WTC11 (cell line): ENCODE measurements at regions not wholly inside any gene's neighbourhood (a gene's known extent, or its start where the extent isn't known, plus 50 kb on each side); places are given as distances from the start of the nearest gene placed in this dataset.

ENCODE experiments used
- ATAC-seq: fragments of 200-7000 bp; cut with Tn5 transposase; 2 replicates; pipeline ENCODE4 v1.10.0; 2021; ENCODE audit warnings: mild to moderate bottlenecking, moderate library complexity
- CTCF ChIA-PET: fragments of 300-600 bp; sonication (Branson Sonifier 250); formaldehyde crosslinking; loops from one replicate; lab custom pipeline; 2021; ENCODE audit warnings: antibody characterized with exemption; lab: Charles Lee
- POLR2A ChIA-PET: fragments of 350-600 bp; sonication (Branson Sonifier 250); formaldehyde crosslinking; loops from one replicate; lab custom pipeline; 2021; ENCODE audit warnings: antibody characterized with exemption; lab: Charles Lee
- DNase-seq: peaks from one replicate; pipeline ENCODE4 v3.0.0; 2021; ENCODE audit warnings: low spot score
- H3K27ac Mint-ChIP-seq: 2 replicates; pipeline ENCODE4 v1.8.0; 2021; ENCODE audit warnings: mixed read lengths
- H3K27me3 Mint-ChIP-seq: 2 replicates; pipeline ENCODE4 v1.8.0; 2021; ENCODE audit warnings: low read depth, mild to moderate bottlenecking, moderate library complexity, mixed read lengths
- H3K36me3 Mint-ChIP-seq: 2 replicates; pipeline ENCODE4 v1.8.0; 2021; ENCODE audit warnings: mixed read lengths
- H3K4me1 Mint-ChIP-seq: 2 replicates; pipeline ENCODE4 v1.8.0; 2022; ENCODE audit warnings: mixed read lengths
- H3K4me3 Mint-ChIP-seq: 2 replicates; pipeline ENCODE4 v1.8.0; 2021; ENCODE audit warnings: mild to moderate bottlenecking, moderate library complexity, mixed read lengths
- H3K9me3 Mint-ChIP-seq: 2 replicates; pipeline ENCODE4 v1.8.0; 2021; ENCODE audit warnings: mixed read lengths
- AFF4 ChIP-seq: sonication (generic); formaldehyde crosslinking; IDR thresholded peaks from 2 replicates; pipeline ENCODE4 v1.8.1; 2023; ENCODE audit warnings: mild to moderate bottlenecking, missing genetic modification reagents, borderline replicate concordance
- CDX4 ChIP-seq: fragments of 250-450 bp; sonication (Bioruptor Pico); IDR thresholded peaks from 2 replicates; pipeline ENCODE4 v1.9.0; 2021; ENCODE audit warnings: moderate library complexity, mild to moderate bottlenecking, inconsistent platforms, borderline replicate concordance
- CREB1 ChIP-seq: sonication (generic); formaldehyde crosslinking; IDR thresholded peaks from 2 replicates; pipeline ENCODE4 v1.8.0; 2023; ENCODE audit warnings: mild to moderate bottlenecking, missing genetic modification reagents
- CREM ChIP-seq: sonication (generic); formaldehyde crosslinking; IDR thresholded peaks from 2 replicates; pipeline ENCODE4 v1.8.1; 2022; ENCODE audit warnings: mild to moderate bottlenecking, missing genetic modification reagents, moderate library complexity
- E2F4 ChIP-seq: sonication (generic); formaldehyde crosslinking; IDR thresholded peaks from 2 replicates; pipeline ENCODE4 v1.8.1; 2022; ENCODE audit warnings: low read depth, mild to moderate bottlenecking, moderate library complexity, missing genetic modification reagents, borderline replicate concordance
- ERG ChIP-seq: fragments of 250-450 bp; sonication (Bioruptor Pico); IDR thresholded peaks from 2 replicates; pipeline ENCODE4 v1.8.0; 2021; ENCODE audit warnings: mild to moderate bottlenecking
- FOXP4 ChIP-seq: sonication (generic); formaldehyde crosslinking; IDR thresholded peaks from 2 replicates; pipeline ENCODE4 v1.8.0; 2022; ENCODE audit warnings: mild to moderate bottlenecking, missing genetic modification reagents
- GABPB1 ChIP-seq: sonication (generic); formaldehyde crosslinking; IDR thresholded peaks from 2 replicates; pipeline ENCODE4 v1.8.1; 2023; ENCODE audit warnings: mild to moderate bottlenecking, missing genetic modification reagents
- KAT7 ChIP-seq: sonication (generic); formaldehyde crosslinking; IDR thresholded peaks from 2 replicates; pipeline ENCODE4 v1.8.1; 2023; ENCODE audit warnings: missing genetic modification reagents, mild to moderate bottlenecking, borderline replicate concordance
- NR1H2 ChIP-seq: sonication (generic); formaldehyde crosslinking; IDR thresholded peaks from 2 replicates; pipeline ENCODE4 v1.9.0; 2021; ENCODE audit warnings: mild to moderate bottlenecking, moderate library complexity, missing genetic modification reagents
- SMAD3 ChIP-seq: sonication (generic); formaldehyde crosslinking; IDR thresholded peaks from 2 replicates; pipeline ENCODE4 v1.8.0; 2022; ENCODE audit warnings: missing genetic modification reagents, mild to moderate bottlenecking, borderline replicate concordance
- SOX15 ChIP-seq: fragments of 250-450 bp; sonication (Bioruptor Pico); IDR thresholded peaks from 2 replicates; pipeline ENCODE4 v1.9.0; 2021; ENCODE audit warnings: mild to moderate bottlenecking
- ZMAT4 ChIP-seq: fragments of 250-450 bp; sonication (Bioruptor Pico); IDR thresholded peaks from 2 replicates; pipeline ENCODE4 v1.9.0; 2021; ENCODE audit warnings: mild to moderate bottlenecking
- ZNF219 ChIP-seq: sonication (generic); formaldehyde crosslinking; IDR thresholded peaks from 2 replicates; pipeline ENCODE4 v1.8.0; 2023; ENCODE audit warnings: missing genetic modification reagents, mild to moderate bottlenecking, borderline replicate concordance
- ZNF416 ChIP-seq: fragments of 250-450 bp; sonication (Bioruptor Pico); IDR thresholded peaks from 2 replicates; pipeline ENCODE4 v1.9.0; 2021; ENCODE audit warnings: mild to moderate bottlenecking, inconsistent platforms

GRCh38 chr3:134427400-134428111 is 53.3 kb upstream of the AMOTL2 start:
- H3K4me3 Mint-ChIP-seq = no peak overlapping the region
- H3K27ac Mint-ChIP-seq = no peak overlapping the region
- DNase-seq = no peak
- TF ChIP-seq KAT7 (CRISPR knock-in tag) (no peak), GABPB1 (CRISPR knock-in tag) (peak; percentile 38; the same call in 1 of the 2 replicates)
- no peaks in the 10 kb centered on the region for H3K9me3 Mint-ChIP-seq
- peaks cover 7% of the 10 kb centered on the region for H3K4me1 Mint-ChIP-seq
- no peak for ATAC-seq
- POLR2A ChIA-PET = interaction anchor here (0.6 kb wide), 1 partner anchor 149 kb away, joined by 4 read pairs; no protein-coding TSS in a partner anchor
- CTCF ChIA-PET = interaction anchor here (0.8 kb wide), 1 partner anchor 26 kb away, joined by 3 read pairs; no protein-coding TSS in a partner anchor
- H3K36me3 Mint-ChIP-seq = no peaks in the 10 kb centered on the region
- no peaks in the 10 kb centered on the region for H3K27me3 Mint-ChIP-seq

GRCh38 chr3:134426660-134427181 is 52.5 kb upstream of the AMOTL2 start:
- no peak overlapping the region for H3K4me3 Mint-ChIP-seq
- DNase-seq (no peak), ATAC-seq (no peak)
- no peaks in the 10 kb centered on the region for H3K36me3 Mint-ChIP-seq
- peaks cover 7% of the 10 kb centered on the region for H3K4me1 Mint-ChIP-seq
- ChIA-PET POLR2A (interaction anchor here (0.6 kb wide), 1 partner anchor 150 kb away, joined by 4 read pairs; no protein-coding TSS in a partner anchor), CTCF (interaction anchor here (0.8 kb wide), 1 partner anchor 27 kb away, joined by 3 read pairs; no protein-coding TSS in a partner anchor)
- no peaks in the 10 kb centered on the region for H3K27me3 Mint-ChIP-seq
- TF ChIP-seq ZMAT4 (CRISPR knock-in tag) = no peak
- no peak for TF ChIP-seq ZNF416 (CRISPR knock-in tag)
- TF ChIP-seq SMAD3 (CRISPR knock-in tag) = no peak
- TF ChIP-seq CREB1 (CRISPR knock-in tag) = no peak
- no peak for TF ChIP-seq E2F4 (CRISPR knock-in tag)
- no peak for TF ChIP-seq CREM (CRISPR knock-in tag)
- TF ChIP-seq FOXP4 (CRISPR knock-in tag) = no peak
- TF ChIP-seq AFF4 = no peak
- no peak for TF ChIP-seq CDX4 (CRISPR knock-in tag)
- no peak for TF ChIP-seq ERG (CRISPR knock-in tag)
- no peak for TF ChIP-seq ZNF219 (CRISPR knock-in tag)
- no peak for TF ChIP-seq NR1H2 (CRISPR knock-in tag)
- no peak for TF ChIP-seq SOX15 (CRISPR knock-in tag)
- no peaks in the 10 kb centered on the region for H3K9me3 Mint-ChIP-seq
- no peak overlapping the region for H3K27ac Mint-ChIP-seq
